ENCODE measurements at regions not wholly inside any gene's neighbourhood (a gene's known extent, or its start where the extent isn't known, plus 50 kb on each side); places are given as distances from the start of the nearest gene placed in this dataset.
A peak's percentile ranks its signal among the peaks of the same experiment; 100 is the strongest.
"Not testable (repeated sequence)": the region's sequence is repeated elsewhere in the genome, so short reads cannot be mapped to it uniquely, and the experiment has no call there.

GRCh38 chr10:43843321-43844101, 194.8 kb upstream of the ZNF32 start:
- DNase-seq, result peak in 5 of 14 donors; percentile 3 to 59 (median 18)

- no peak for DNase-seq
Measured at GRCh38 chr10:43842496-43842895, 193.8 kb upstream of the ZNF32 start.

GRCh38 chr10:43842072-43842471, 193.4 kb upstream of the ZNF32 start:
- DNase-seq, result no peak

- DNase-seq, result no peak
Measured at GRCh38 chr10:43839973-43840372, 191.3 kb upstream of the ZNF32 start.

- DNase-seq, result not testable (repeated sequence)
Measured at GRCh38 chr10:43834751-43835150, 186.1 kb upstream of the ZNF32 start.

GRCh38 chr10:43827853-43828252, 179.2 kb upstream of the ZNF32 start:
- no peak for DNase-seq

- DNase-seq, result no peak
Measured at GRCh38 chr10:43825984-43826383, 177.3 kb upstream of the ZNF32 start.

GRCh38 chr10:43825421-43825820, 176.7 kb upstream of the ZNF32 start:
- DNase-seq, result no peak

- no peak for DNase-seq
Measured at GRCh38 chr10:43824934-43825333, 176.3 kb upstream of the ZNF32 start.

GRCh38 chr10:43822631-43823580, 174.2 kb upstream of the ZNF32 start:
- DNase-seq, result no peak

GRCh38 chr10:43821103-43821502, 172.4 kb upstream of the ZNF32 start:
- DNase-seq, result no peak

- DNase-seq, result no peak
Measured at GRCh38 chr10:43820663-43821062, 172.0 kb upstream of the ZNF32 start.

GRCh38 chr10:43819464-43820230, 171.0 kb upstream of the ZNF32 start:
- DNase-seq, result no peak

- no peak for DNase-seq
Measured at GRCh38 chr10:43818687-43819086, 170.0 kb upstream of the ZNF32 start.

GRCh38 chr10:43817368-43817767, 168.7 kb upstream of the ZNF32 start:
- no peak for DNase-seq

- DNase-seq, result no peak
Measured at GRCh38 chr10:43816351-43817321, 168.0 kb upstream of the ZNF32 start.

GRCh38 chr10:43815181-43815885, 166.7 kb upstream of the ZNF32 start:
- no peak for DNase-seq

GRCh38 chr10:43814663-43815062, 166.0 kb upstream of the ZNF32 start:
- no peak for DNase-seq

- DNase-seq, result no peak
Measured at GRCh38 chr10:43811871-43812270, 163.2 kb upstream of the ZNF32 start.

- no peak for DNase-seq
Measured at GRCh38 chr10:43809211-43809930, 160.7 kb upstream of the ZNF32 start.
